ENCODE measurements at regions not wholly inside any gene's neighbourhood (a gene's known extent, or its start where the extent isn't known, plus 50 kb on each side); places are given as distances from the start of the nearest gene placed in this dataset.

DNA sequence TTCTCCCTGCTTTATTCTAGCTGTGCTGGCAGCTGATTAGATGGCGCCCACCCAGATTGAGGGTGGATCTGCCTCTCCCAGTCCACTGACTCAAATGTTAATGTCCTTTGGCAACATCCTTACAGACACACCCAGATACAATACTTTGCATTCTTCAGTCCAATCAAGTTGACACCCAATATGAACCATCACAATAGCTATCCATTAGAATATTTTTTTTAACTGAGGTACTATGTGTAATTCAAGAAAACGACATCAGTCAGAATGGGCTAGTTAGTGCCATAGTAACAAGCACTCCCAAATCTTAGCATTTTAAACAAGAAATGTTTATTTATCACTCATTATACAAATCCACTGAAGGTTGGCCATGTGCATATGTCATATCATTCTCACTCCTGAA is 723.1 kb downstream of the NR2F2 start:
- no peak for DNase-seq

DNA sequence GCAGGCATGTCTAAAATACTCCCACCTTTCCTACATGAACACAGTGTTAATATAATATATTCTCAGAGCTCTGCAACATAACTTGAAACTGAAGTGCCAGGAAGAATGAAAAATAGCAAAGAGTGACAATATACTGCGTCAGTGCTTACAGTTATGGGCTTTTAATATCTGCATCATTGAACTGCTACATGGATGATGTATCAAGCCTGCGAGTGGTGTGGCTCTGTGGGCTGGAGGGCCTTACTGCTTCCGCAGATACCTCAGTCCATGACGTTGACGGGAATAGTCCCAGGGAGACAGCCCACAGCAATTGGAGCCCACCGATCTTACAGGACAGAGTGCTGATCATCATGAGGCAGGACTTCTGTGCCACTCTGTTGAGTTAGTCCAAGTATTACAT is 727.0 kb downstream of the NR2F2 start:
- DNase-seq: no peak

DNA sequence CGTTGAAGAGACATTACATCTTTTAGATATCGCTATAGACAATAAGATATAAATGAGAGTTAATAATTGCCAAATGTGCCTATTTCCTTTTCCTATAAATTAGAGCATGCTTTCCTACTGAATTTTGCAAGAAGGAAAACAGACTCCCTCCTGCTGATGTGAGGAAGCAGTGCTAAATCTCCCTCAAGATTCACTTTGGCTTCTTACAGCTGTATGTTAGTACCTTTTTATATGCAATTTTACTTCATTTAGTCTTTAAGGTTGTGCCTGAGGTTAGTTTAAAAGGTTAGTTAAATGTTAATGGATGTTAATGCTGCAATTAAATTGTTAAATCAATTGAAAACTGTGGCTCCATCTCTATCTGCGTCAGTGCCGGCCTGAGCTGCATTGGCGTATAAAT is 728.8 kb downstream of the NR2F2 start:
- no peak for DNase-seq

DNA sequence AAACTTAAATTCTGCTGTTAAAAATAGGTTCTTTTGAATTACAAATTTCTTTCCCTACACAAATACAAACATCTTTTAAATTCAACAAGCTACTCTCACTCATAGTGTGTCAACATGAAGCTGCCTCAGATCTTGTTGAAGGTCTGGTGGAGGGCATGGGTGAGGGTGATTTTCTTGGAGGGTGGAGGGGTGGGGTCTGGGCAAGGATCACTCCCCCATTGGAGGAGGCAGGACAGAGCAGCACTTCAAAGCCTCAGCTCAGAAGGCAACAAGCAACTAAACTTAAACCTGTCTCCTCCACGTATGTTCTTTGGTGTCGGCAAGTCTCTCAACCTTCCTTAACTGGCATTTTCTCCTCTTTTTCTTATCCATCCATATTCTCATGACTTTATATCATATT is 730.9 kb downstream of the NR2F2 start:
- DNase-seq: no peak

DNA sequence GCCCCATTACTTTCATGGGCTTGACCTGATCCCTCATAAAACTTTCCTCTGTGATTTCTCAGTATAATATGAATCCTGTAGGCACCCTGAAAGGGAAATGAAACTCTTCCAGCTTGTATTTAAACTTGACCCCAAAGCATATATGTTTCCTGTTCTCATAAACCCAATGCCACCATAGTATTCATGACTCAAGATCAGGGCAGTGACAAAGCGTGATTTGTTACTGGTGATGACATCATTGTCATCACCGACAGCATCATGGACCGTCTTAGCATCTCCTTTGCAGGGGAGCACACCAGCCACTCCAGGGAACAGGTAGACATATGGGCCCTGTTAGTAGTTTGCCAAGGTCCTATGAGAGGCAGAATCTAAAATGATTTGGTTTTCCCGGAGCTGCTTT is 741.2 kb downstream of the NR2F2 start:
- DNase-seq: no peak

DNA sequence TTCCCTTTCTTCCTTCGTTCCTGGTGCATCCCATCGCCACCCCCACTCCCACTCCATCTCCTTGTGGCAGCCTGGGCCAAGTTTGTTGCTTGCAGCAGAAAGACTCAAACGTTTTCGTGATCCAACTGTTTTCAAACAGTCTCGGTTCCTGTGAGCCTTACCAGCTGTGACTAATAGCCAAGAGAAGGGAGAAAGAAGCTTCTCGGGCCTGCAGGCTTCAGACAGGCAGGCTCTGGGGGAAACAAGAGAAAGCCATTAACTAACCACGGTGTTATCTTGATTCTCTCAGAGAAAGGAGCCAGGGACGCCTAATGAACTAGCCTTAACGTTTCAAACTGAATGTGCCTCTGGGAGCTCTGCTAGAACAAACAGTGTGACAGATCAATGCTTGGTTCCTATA is 742.0 kb downstream of the NR2F2 start:
- DNase-seq: no peak

DNA sequence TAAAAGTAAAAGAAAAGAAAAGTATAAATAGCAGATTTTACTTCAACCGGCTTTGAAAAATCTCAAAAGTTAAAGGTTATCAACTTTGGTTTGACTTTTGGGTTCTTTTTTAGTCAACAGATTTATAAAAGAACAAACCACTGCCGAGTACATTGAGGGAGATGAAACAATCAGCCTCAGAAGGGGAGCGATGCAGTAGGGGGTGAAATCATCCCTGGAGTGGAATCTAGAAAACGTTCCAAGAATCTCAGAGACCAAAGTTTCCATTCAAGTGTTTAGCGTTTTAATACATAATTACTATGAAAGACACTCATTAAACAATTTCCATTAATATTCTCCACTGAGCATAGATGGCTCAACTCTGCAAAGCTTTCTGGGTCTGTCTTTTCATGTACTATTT is 745.5 kb downstream of the NR2F2 start:
- DNase-seq: no peak

DNA sequence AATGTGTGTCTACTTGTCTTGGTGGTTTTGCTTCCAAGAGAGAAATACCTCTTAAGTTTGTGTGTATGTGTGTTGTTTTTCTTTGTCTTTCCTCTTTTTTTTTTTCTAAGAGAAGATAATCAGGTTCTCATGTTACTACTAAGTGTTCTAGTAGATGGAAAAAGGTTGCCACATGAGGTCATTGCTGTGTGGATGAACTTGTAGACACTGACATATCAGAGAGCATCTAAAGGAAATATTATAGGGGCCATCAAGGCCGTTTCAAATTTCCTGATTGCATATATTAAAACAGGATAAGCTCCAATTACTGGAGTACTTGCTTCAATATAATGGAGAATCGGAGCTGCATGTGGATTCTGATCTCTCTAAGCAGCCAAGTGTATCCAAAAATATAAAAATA is 747.5 kb downstream of the NR2F2 start:
- no peak for DNase-seq

DNA sequence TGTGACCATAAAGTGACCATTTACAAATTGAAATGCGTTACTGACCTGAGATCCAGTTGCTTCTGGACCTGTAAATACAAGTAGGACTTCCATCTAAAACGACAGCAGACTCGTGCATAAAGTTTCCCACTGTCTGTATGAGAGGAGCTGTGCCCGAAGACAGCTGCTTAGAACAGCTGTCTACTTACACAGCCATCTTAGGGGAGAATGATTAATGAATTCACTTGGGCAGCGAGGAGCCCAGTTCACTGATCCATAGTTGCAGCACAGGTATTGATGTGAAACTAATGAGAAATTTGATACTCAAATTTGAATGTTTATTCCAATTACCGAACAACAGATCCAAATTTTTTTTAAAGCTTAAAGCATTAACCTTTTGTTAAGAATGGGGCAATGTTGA is 748.1 kb downstream of the NR2F2 start:
- no peak for DNase-seq

DNA sequence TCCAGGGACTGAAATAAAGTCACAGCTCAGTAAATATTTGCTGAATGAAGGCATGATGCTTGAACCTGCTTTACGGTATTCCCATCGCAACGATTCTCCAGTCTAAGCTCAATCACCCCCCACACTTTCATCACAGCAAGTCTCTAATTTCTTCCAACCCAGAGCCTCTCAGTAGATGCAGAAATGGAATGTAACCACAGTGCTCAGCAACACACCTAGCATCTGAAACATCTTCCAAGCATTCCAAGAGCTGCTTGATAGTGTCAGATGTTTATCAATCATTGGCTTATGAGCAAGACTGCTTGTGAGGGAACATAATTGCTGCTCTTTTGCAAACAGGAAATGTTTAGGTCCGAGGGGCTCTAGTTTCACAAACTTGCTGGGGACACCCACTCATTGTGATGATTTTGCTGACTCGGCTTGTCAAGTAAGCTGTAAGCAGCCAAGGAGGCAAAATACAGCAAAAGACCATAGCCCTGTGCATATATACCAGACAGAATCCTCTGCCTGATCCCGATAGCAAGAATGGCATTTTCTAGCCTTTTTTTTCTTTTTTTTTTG is 751.2 kb downstream of the NR2F2 start:
- DNase-seq: no peak

DNA sequence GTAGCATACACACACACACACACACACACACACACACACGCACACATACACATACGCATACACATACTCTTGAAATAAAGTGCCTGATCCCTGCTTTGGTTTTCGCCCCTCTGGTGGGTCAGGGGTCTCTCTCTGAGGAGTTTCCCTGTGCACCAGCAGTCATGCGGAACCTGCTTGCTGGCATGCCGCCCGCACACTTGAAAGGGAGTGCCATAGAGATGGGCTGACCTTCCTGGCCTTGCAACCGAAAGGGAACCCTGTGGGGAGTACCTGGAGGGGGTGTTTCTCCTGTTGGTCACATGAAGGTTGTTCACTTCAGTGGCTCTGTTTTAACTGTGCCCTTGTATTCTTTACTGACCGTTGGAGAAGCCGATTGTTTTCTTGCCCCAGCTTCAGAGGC is 752.3 kb downstream of the NR2F2 start:
- no peak for DNase-seq

DNA sequence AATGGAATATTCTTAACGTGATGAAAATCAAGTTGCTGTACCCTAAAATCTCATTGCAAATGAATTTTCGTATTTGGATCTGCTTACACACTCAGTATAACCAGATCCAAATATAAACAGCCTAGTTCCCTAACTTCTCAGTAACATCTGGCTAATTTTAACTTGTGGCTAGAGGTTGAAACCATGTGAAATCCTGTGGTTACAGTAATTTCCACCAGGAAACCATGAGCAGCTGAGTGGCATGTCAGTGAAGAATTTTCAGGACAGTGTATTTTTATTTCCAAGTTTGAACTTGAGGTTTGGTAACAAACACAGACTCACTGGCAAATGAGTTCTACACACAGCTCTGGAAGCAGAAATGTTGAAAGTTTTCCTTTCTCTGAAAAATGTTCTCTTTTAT is 754.1 kb downstream of the NR2F2 start:
- DNase-seq: no peak

DNA sequence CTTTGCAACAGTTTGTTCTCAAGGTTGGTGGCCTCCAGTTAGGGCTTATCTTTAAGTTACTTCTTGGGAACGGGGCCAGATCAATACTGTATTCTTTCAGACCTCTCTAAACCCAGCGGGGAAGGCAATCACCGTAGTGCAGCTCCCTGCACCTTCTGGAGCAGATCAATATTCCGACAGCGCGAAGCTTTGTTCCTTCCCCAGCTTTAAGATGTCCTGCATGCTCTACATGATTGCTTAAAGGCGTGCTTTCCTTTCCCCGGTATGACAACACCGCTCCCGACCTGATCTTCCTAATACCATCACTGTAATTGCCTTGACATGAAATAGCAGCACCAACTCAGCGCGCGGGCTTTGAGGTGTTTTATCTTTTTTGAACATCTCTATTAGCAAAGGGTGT is 755.2 kb downstream of the NR2F2 start:
- no peak for DNase-seq

DNA sequence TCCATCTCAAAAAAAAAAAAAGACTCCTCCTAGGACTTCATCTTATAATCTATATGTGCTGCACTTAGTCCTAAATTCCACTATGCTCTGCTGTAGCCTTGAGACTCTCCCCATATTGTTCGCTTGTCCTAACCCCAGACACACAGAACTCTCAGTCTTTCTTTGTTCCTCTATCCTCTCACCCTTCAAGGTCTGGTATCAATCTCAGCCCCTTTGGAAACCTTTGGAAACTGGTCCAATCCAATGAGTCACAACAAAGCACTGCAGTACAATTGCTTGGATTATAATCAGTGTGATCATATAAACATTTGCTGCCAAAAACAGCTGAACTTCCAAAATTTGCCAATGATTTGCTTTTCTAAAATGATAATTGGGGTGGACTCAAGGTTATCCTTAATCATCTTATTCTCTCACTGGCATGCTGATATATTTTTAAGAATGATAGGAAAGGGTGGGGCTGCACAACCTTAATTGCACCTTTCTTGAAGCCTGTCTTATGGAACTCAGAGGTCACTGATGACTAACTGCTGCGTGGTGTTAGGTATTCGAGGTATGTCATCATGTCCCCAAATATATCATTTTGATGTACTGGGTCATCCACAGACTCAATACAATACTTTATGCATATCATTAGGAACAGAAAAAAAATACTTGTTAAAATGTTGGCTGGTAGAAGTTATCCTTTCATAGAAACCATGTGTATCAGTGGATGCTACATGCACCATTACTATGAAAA is 756.7 kb downstream of the NR2F2 start:
- no peak for DNase-seq

DNA sequence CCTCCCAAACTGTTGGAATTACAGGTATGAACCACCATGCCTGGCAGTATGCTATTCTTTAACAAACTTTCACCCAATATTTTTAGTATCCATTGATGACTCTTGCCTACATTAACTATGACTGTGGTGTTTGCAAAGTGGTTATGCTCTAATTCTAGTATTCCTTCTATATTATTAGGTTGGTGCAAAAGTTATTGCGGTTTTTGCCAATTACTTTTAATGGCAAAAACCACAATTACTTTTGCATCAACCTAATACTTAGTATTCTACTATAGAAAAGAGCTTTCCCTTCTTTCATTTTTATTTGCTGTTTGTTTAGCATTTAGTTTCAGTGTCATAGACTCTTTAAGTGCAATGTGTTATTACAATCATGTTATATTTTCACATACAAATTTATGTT is 760.6 kb downstream of the NR2F2 start:
- no peak for DNase-seq

DNA sequence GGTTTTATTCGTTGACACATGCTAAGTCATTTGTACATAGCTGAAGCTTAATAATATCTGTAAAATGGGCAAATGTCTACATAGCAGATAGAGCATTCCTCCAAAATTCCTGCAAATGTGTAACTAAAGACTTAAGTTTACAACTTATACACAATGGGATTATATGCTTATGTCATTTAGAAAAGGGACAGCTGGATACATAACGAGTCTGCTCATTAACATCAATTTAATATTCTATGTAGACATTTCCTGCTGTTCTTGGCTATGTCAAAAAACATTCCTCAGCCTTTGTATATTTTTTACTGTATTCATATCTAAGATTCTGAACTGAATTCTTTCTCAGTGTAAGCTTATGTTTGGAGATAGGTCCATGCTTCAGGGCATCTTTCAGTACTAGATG is 762.2 kb downstream of the NR2F2 start:
- DNase-seq: no peak

DNA sequence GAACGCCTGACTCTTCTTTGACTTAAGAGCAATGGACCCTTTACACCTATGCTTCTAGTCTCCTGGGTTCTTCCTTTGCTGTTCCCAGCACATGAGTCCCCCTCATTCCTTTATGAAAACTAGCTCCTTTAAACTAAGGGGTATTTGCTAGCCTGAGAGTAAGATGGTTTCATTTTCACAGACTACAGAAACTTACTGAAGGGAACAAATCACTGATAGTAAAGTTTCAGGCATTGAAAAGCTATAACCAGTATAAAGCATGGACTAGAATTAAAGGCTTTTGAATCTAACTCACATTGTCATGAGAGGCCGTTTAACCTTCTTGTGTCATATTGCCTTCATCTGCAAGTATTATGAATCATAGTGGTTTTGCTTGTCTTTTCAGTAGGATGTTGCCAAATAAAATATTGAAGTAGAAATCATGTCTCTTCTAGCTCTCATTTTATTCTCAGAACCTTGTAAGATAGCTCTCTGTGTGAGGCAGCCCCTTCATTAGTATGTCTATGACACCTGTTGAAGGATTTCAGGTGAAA is 765.9 kb downstream of the NR2F2 start:
- no peak for DNase-seq

DNA sequence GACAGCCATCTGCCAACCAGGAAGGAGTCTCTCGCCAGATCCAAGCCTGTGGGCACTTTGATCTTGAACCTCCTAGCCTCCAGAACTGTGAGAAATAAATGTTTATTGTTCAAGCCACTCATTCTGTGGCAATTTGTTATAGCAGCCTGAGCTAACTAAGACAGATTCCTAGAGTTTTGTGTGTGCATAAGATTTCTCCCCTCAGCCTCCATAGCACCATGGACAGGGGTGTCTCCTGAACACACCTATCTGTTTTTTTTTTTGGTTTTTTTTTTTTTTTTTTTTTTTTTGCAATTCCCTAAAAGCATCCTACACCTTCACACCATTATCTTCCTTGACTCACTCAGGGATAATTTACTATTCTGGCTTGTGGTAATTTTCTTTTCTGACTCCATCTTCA is 768.5 kb downstream of the NR2F2 start:
- DNase-seq: no peak

DNA sequence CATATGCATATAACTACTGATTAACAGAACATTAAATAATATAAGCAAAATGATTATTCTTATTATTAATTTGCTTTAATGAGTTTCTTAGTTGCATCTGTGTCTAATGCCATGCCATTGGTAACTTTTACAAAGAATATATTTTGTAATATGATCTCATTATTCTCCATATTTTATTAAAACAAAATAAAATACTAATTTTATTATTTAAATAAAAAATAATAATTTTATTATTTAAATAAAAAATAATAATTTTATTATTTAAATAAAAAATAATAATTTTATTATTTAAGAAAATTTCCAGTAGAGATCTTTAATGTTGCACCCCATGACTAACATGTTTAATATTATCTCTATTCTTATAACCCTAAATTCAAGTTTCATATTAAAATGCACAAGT is 771.1 kb downstream of the NR2F2 start:
- DNase-seq: no peak

DNA sequence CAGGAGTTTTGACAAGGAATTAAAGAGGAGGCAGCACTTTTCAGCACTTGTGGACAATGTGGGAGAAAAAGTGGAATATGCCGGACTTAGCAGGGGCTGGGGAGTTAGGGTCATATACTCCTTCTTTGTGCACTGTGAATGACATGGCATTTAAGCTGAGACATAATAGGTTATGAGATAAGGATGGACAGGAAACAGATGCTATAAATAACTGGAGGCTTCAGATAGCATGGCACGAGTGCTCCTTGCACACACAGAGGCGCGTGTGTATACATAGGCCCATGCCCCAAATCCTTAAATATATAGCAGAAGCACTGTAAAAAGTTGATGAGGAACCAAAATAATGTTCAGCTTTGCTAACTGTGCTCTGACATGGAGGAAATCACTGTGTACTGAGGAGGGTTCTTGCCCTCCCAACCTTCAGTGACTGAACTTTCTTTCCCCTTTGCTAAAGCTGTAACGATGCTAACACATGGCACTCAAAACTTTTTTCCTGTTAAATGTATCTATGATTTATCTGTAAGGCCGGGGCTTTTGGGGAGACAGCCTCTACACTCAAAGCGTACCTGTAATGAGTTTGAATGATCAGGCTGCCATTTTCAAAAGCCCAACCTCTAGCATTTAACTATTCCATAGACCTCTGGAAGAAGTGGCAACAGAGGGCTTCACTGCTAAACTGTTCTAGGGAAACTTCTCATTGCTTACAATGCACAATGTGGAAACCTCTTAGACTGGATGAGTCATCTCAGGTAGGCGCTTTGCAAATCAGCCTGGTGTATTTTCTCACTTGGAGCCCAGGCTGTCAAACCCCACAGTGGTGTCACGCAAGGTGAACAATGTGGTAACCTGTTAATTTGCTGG is 784.6 kb downstream of the NR2F2 start:
- no peak for DNase-seq

DNA sequence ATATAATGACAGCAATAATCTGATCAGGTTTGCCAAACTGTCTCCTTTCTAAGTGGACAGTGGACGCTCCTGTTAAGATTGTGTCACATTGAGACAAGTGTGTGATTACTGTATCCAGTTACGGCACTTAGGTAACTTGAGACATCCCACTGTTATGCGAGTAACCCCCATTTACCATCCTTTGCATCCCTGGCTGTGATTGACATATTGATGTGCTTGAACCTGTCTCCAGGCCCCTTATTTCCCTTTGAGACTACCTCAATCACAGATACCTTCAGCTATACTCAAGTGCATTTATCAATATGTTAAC is 785.2 kb downstream of the NR2F2 start:
- no peak for DNase-seq

DNA sequence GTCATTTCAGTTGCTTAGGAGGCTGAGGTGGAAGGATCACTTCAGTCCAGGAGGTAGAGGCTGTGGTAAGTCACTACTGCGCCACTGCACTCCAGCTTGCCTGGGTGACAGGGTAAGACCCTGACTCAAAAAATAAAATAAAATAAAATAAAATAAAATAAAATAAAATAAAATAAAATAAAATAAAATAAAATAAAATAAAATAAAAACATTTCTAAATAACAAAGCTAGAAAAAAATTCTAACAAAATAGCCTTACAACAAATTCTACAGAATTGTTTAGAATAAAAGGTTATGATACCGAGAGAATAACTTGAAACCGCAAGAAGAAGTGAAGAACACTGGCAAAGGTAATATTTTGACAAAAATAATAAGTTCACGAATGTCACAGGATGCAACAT is 794.3 kb downstream of the NR2F2 start:
- no peak for DNase-seq

DNA sequence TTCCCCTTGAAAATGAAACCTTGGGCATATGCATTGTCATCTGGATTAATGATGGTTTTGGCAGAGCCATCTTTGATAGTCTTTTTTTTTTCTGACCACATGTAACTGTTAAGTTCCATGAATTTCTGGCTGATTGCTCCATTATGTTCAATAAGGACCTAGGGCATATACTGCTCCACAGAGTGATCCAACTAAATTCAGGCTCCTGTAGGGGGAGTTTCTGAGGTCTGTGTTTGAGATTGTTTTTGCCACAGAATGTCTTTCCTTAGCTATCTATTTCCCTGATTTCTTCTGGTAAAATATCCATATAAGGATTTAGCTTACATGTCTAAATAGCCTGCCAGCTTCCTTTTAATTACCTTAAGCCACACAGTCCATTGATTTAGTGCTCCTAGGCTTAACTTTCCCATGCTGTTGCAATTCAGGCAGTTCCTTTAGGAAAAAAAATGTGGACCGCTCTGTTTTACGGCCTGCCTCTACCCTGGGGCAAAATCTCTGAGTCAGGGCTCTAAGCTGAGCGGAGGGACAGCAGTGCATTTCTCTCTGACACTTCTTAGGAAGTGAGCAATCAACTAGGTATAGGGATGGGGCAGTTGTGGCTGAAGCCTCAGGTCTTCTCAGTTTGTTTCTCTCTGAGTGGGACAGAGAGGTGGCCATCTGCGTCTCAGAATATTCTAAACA is 796.2 kb downstream of the NR2F2 start:
- no peak for DNase-seq

DNA sequence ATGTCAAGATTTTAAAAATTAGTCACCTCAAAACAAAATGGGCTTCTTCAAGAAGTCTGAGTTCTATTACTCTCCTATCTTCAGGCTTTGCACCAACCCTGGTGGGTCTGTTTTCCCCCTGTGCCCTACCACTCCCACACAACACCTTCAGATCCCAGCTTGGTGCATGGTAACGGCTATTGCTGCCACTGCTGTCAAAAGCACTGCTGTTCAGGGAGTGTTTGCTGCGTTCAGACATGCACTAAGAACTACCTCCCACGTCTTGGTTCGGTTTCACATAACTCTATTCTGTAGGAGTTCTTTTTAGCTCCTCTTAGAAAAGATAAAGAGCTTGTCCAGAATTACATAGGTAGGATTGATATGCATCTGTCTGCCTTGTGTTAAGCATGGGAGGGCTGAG is 799.2 kb downstream of the NR2F2 start:
- no peak for DNase-seq
